ENCODE measurements at regions not wholly inside any gene's neighbourhood (a gene's known extent, or its start where the extent isn't known, plus 50 kb on each side); places are given as distances from the start of the nearest gene placed in this dataset.

DNA sequence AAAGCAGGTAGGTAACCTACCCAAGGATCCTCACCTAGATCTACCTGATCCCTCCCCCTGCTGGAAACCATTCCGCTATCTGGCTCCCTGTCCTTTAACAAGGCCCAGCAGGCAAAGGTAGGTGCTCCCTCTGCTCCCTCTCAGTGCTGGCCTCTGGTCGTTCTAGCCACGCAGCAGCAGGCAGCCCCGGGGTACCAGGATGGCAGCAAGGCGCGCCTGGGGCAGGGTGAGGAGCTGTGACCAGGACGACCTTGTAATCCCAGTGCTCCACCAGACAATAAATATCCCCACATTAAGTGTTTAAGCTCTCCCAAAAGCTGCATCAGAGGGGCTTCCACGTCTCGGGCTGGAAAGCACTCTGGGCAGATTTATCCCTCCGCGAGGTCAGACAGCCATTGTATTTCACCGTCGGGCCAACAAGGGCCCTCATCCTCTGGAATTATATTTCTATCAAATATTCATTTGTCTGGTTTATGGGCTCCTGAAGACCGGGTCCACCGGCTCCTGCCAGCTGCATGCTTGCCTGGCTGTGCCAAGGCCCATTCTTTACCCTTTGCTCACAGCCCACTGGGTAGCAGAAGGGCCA lies 81.3 kb downstream of the CHST1 start:
- TF ChIP-seq GATA2 (IDR thresholded peaks at IDR 0.05; ENCODE audit: low read depth, low read length) (no peak), GATA3 (IDR thresholded peaks at IDR 0.05; ENCODE audit: low read depth, low read length) (no peak)
